SK-N-SH (cell line): ENCODE measurements at regions not wholly inside any gene's neighbourhood (a gene's known extent, or its start where the extent isn't known, plus 50 kb on each side); places are given as distances from the start of the nearest gene placed in this dataset.

Experiments used
- CTCF ChIA-PET: fragments of 300-600, 350-600 bp; formaldehyde crosslinking; extraction: SDS; loops from one replicate; lab custom pipeline; 2021; lab: Yijun Ruan, JAX
- POLR2A ChIA-PET: fragments of 350-600 bp; sonication (Branson Sonifier 250); formaldehyde crosslinking; extraction: SDS; loops from one replicate; lab custom pipeline; 2020; ENCODE audit warnings: antibody characterized with exemption, inconsistent platforms; lab: Yijun Ruan, JAX
- DNase-seq: peaks from one replicate; pipeline ENCODE4 v3.0.0; 2012
- H2AFZ ChIP-seq: fragments of 200-600 bp; sonication (generic); 2 replicates; pipeline ENCODE4 v1.8.1; 2016; ENCODE audit warnings: antibody characterized with exemption, mild to moderate bottlenecking, low read depth
- H3F3A ChIP-seq: fragments of 200-600 bp; sonication (generic); replicated peaks from 2 replicates; pipeline ENCODE3; 2016; ENCODE audit warnings: antibody characterized with exemption, mild to moderate bottlenecking; ENCODE audit not compliant: insufficient read depth
- H3K27ac ChIP-seq, 2 experiments: fragments of 200-500 bp in 1 of 2; fragments of 200-600 bp in 1 of 2; sonication (Bioruptor generic) in 1 of 2; sonication (generic), shearing (Covaris generic) in 1 of 2; 2 replicates each; pipeline versions ENCODE4 v1.5.1 to v1.6.1; 2014 to 2016; ENCODE audit warnings: low read depth in 2 of 2, inconsistent platforms in 1 of 2, low read length in 1 of 2, mild to moderate bottlenecking in 1 of 2, mixed read lengths in 1 of 2
- H3K27me3 ChIP-seq: fragments of 200-600 bp; sonication (generic), shearing (Covaris generic); 2 replicates; pipeline ENCODE4 v1.6.1; 2016; ENCODE audit warnings: mixed run types; ENCODE audit not compliant: insufficient read depth
- H3K36me3 ChIP-seq, 2 experiments: fragments of 200-500 bp in 1 of 2; fragments of 200-600 bp in 1 of 2; sonication (Bioruptor generic) in 1 of 2; sonication (generic) in 1 of 2; replicated peaks in 1 of 2; 2 replicates each; pipeline versions ENCODE3 to v1.5.1; 2014 to 2016; ENCODE audit warnings: low read length in 1 of 2, mild to moderate bottlenecking in 1 of 2; ENCODE audit not compliant: insufficient read depth in 2 of 2, control insufficient read depth in 1 of 2
- H3K4me1 ChIP-seq, 2 experiments: fragments of 200-500 bp in 1 of 2; fragments of 200-600 bp in 1 of 2; sonication (Bioruptor generic) in 1 of 2; sonication (generic), shearing (Covaris generic) in 1 of 2; 2 replicates each; pipeline versions ENCODE4 v1.5.1 to v1.6.1; 2014 to 2016; ENCODE audit warnings: low read depth in 1 of 2, low read length in 1 of 2, mixed run types in 1 of 2; ENCODE audit not compliant: insufficient read depth in 2 of 2, control insufficient read depth in 1 of 2
- H3K4me2 ChIP-seq: fragments of 200-600 bp; sonication (generic), shearing (Covaris generic); 2 replicates; pipeline ENCODE4 v1.6.1; 2017; ENCODE audit warnings: mixed run types
- H3K4me3 ChIP-seq, 2 experiments: fragments of 200-500 bp in 1 of 2; fragments of 200-600 bp in 1 of 2; sonication (Bioruptor generic) in 1 of 2; sonication (generic), shearing (Covaris generic) in 1 of 2; 2 replicates each; pipeline versions ENCODE4 v1.5.1 to v1.8.1; 2014 to 2016; ENCODE audit warnings: low read depth in 2 of 2, inconsistent platforms in 1 of 2, low read length in 1 of 2, mild to moderate bottlenecking in 1 of 2, mixed read lengths in 1 of 2, moderate library complexity in 1 of 2
- H3K79me2 ChIP-seq: fragments of 200-600 bp; sonication (generic); 2 replicates; pipeline ENCODE4 v1.8.1; 2017; ENCODE audit warnings: mild to moderate bottlenecking; ENCODE audit not compliant: insufficient read depth
- H3K9ac ChIP-seq: fragments of 200-600 bp; sonication (generic); 2 replicates; pipeline ENCODE4 v1.6.1; 2017; ENCODE audit warnings: mixed run types
- H3K9me2 ChIP-seq: fragments of 200-600 bp; sonication (generic); 2 replicates; pipeline ENCODE4 v1.6.1; 2017; ENCODE audit warnings: mixed run types
- H3K9me3 ChIP-seq: fragments of 200-600 bp; sonication (generic); 2 replicates; pipeline ENCODE4 v1.6.1; 2017; ENCODE audit warnings: mixed run types, mild to moderate bottlenecking, moderate library complexity
- H4K20me1 ChIP-seq: fragments of 200-600 bp; sonication (generic); 2 replicates; pipeline ENCODE4 v1.6.1; 2017; ENCODE audit warnings: mild to moderate bottlenecking, mixed run types; ENCODE audit not compliant: insufficient read depth
- GATA2 ChIP-seq: sonication (generic); formaldehyde crosslinking; IDR thresholded peaks from 2 replicates; pipeline ENCODE4 v1.5.0; 2020; ENCODE audit warnings: mild to moderate bottlenecking, missing genetic modification reagents
- MAX ChIP-seq: IDR thresholded peaks from 2 replicates; pipeline ENCODE4 v1.4.0; 2012; ENCODE audit warnings: low read depth
- NFIC ChIP-seq: IDR thresholded peaks from 2 replicates; pipeline ENCODE4 v1.4.0; 2012; ENCODE audit warnings: borderline replicate concordance
- RAD21 ChIP-seq: IDR thresholded peaks from 2 replicates; pipeline ENCODE4 v1.6.1; 2012; ENCODE audit warnings: mild to moderate bottlenecking, low read length
- RCOR1 ChIP-seq: fragments of 150-350 bp; IDR thresholded peaks from 2 replicates; pipeline ENCODE4 v1.6.1; 2017; ENCODE audit warnings: antibody characterized with exemption, low read length
- RXRA ChIP-seq: IDR thresholded peaks from 2 replicates; pipeline ENCODE4 v1.4.0; 2012; ENCODE audit warnings: low read depth, mild to moderate bottlenecking, borderline replicate concordance
- USF1 ChIP-seq: IDR thresholded peaks from 2 replicates; pipeline ENCODE4 v1.4.0; 2012; ENCODE audit warnings: low read depth, borderline replicate concordance
- WGBS: methylation state at CpG from one replicate; pipeline ENCODE4 v1.1.6; 2017; ENCODE audit warnings: low lambda C conversion rate; 5-methylcytosine and 5-hydroxymethylcytosine counted together

GRCh38 chr10:124298891-124299290, 119.8 kb downstream of the OAT start:
- Histone ChIP-seq H3K36me3 (no peaks in the 10 kb centered on the region), H3K9me2 (no peaks in the 10 kb centered on the region), H3K4me1 (peaks cover 0 to 27% of the 10 kb centered on the region in 2 experiments; a peak in 1 of 4 replicates), H4K20me1 (no peaks in the 10 kb centered on the region), H3K27me3 (no peaks in the 10 kb centered on the region), H3K9me3 (no peaks in the 10 kb centered on the region), H3K79me2 (no peaks in the 10 kb centered on the region), H3K4me2 (no peak overlapping the region), H3K9ac (no peak overlapping the region), H3K4me3 (no peak overlapping the region), H3F3A (no peaks in the 10 kb centered on the region), H3K27ac (no peak overlapping the region), H2AFZ (no peak overlapping the region)
- POLR2A ChIA-PET: no interaction called here
- WGBS: 35% methylated on average over 3 of the region's 3 CpGs
- CTCF ChIA-PET: interaction anchor here (1.4 kb wide), 1 partner anchor 90 kb away, joined by 5 read pairs; no protein-coding TSS in a partner anchor
- no peak for DNase-seq
- TF ChIP-seq USF1: no peak
- TF ChIP-seq NFIC: no peak
- TF ChIP-seq MAX: no peak
- no peak for TF ChIP-seq RXRA
- no peak for TF ChIP-seq RCOR1
- no peak for TF ChIP-seq GATA2 (CRISPR knock-in tag)

- 44% methylated on average over 10 of the region's 11 CpGs for WGBS
Measured at GRCh38 chr10:124296813-124297788, 121.6 kb downstream of the OAT start.

More at GRCh38 chr10:124296813-124297788, 121.6 kb downstream of the OAT start:
- Histone ChIP-seq H3K4me1 (peaks cover 0 to 36% of the 10 kb centered on the region in 2 experiments; a peak in 1 of 4 replicates), H3K79me2 (no peaks in the 10 kb centered on the region), H3K36me3 (no peaks in the 10 kb centered on the region), H3K4me3 (no peak overlapping the region), H3K27me3 (no peaks in the 10 kb centered on the region), H3K4me2 (no peak overlapping the region), H3F3A (no peaks in the 10 kb centered on the region), H4K20me1 (no peaks in the 10 kb centered on the region), H2AFZ (no peak overlapping the region), H3K9me3 (no peaks in the 10 kb centered on the region), H3K9ac (no peak overlapping the region)
- ChIA-PET POLR2A (no interaction called here), CTCF (interaction anchor here (0.7 to 2.4 kb wide), 8 partner anchors 22 to 302 kb away, joined by 3 to 21 read pairs (median 4); no protein-coding TSS in a partner anchor)
- no peak for DNase-seq
- no peak for TF ChIP-seq RAD21
- TF ChIP-seq, all 33 proteins: peak for 0
- no peaks in the 10 kb centered on the region for H3K9me2 ChIP-seq
- H3K27ac ChIP-seq: no peak overlapping the region
